ENCODE measurements at regions not wholly inside any gene's neighbourhood (a gene's known extent, or its start where the extent isn't known, plus 50 kb on each side); places are given as distances from the start of the nearest gene placed in this dataset.

GRCh38 chr14:99321955-99322730 is 50.1 kb upstream of the BCL11B start:
- Histone ChIP-seq H3K4me2 (no peak overlapping the region), H3K27me3 (no peaks in the 10 kb centered on the region), H3F3A (ENCODE audit: low read depth) (no peaks in the 10 kb centered on the region), H2AFZ (replicated peaks) (no peak overlapping the region), H3K27ac (no peak overlapping the region), H3K4me3 (no peak overlapping the region), H4K20me1 (ENCODE audit: low read depth) (no peaks in the 10 kb centered on the region), H3K9ac (no peak overlapping the region), H3K36me3 (no peaks in the 10 kb centered on the region), H3K9me3 (ENCODE audit: low read depth) (no peaks in the 10 kb centered on the region), H3K4me1 (no peaks in the 10 kb centered on the region), H3K79me2 (ENCODE audit: low read depth) (no peaks in the 10 kb centered on the region)
- Mint-ChIP-seq H3K27ac (peak overlapping the region; percentile 18), H3K4me3 (no peak overlapping the region), H3K4me1 (peaks cover 14% of the 10 kb centered on the region), H3K36me3 (no peaks in the 10 kb centered on the region), H3K9me3 (no peaks in the 10 kb centered on the region), H3K27me3 (ENCODE audit: insufficient read depth, low read depth) (peaks cover 12% of the 10 kb centered on the region)
- TF ChIP-seq EZH2 (IDR thresholded peaks at IDR 0.05) (no peak), CTCF (IDR thresholded peaks at IDR 0.05) (no peak), EZH2phosphoT487 (IDR thresholded peaks at IDR 0.05) (no peak)
- no peak for DNase-seq (ENCODE audit: low spot score)

Data from neural progenitor cell (in vitro differentiated cells).